HEK293 (cell line): ENCODE measurements at regions not wholly inside any gene's neighbourhood (a gene's known extent, or its start where the extent isn't known, plus 50 kb on each side); places are given as distances from the start of the nearest gene placed in this dataset.

ENCODE experiments used
- CTCF ChIA-PET: fragments of 350-600 bp; formaldehyde crosslinking; extraction: SDS; loops from one replicate; lab custom pipeline; 2021; ENCODE audit warnings: antibody characterized with exemption; lab: Yijun Ruan, JAX
- POLR2A ChIA-PET: fragments of 300-600 bp; formaldehyde crosslinking; extraction: SDS; loops from one replicate; lab custom pipeline; 2020; ENCODE audit warnings: antibody characterized with exemption, inconsistent platforms; lab: Yijun Ruan, JAX
- H3K27ac ChIP-seq: fragments of 200-500 bp; sonication (Bioruptor generic); 2 replicates; pipeline ENCODE4 v1.5.1; 2014; ENCODE audit warnings: low read depth, low read length, control low read depth, inconsistent platforms; ENCODE audit errors: extremely low read depth
- H3K36me3 ChIP-seq, 2 experiments: fragments of 200-500 bp in 1 of 2; sonication (Bioruptor generic) in 1 of 2; 1 replicate in 1 of 2; 2 replicates in 1 of 2; pipeline ENCODE4 v1.5.1; 2014 to 2017; ENCODE audit warnings: inconsistent platforms in 2 of 2, low read length in 2 of 2; ENCODE audit not compliant: control insufficient read depth in 2 of 2, insufficient read depth in 1 of 2
- H3K4me1 ChIP-seq: fragments of 200-500 bp; sonication (Bioruptor generic); 2 replicates; pipeline ENCODE4 v1.5.1; 2014; ENCODE audit warnings: mild to moderate bottlenecking, low read length, inconsistent platforms; ENCODE audit not compliant: control insufficient read depth, insufficient read depth
- H3K4me3 ChIP-seq: 2 replicates; pipeline ENCODE4 v1.5.1; 2011; ENCODE audit warnings: low read depth, mild to moderate bottlenecking, control low read depth, low read length, moderate library complexity
- H3K9me3 ChIP-seq: fragments of 200-500 bp; sonication (Bioruptor generic); 2 replicates; pipeline ENCODE4 v1.5.1; 2014; ENCODE audit warnings: low read depth, low read length, inconsistent platforms; ENCODE audit not compliant: control insufficient read depth, insufficient read depth
- BCL11A ChIP-seq: fragments of 450-650 bp; formaldehyde crosslinking; IDR thresholded peaks from 2 replicates; pipeline ENCODE4 v1.5.1; 2016; ENCODE audit warnings: low read depth, missing biosample characterization, missing genetic modification characterization
- FEZF1 ChIP-seq: fragments of 450-650 bp; formaldehyde crosslinking; IDR thresholded peaks from 2 replicates; pipeline ENCODE4 v1.5.1; 2016; ENCODE audit warnings: missing biosample characterization, missing genetic modification characterization
- HOXC10 ChIP-seq: sonication (generic); formaldehyde crosslinking; IDR thresholded peaks from 2 replicates; pipeline ENCODE4 v1.8.1; 2023; ENCODE audit warnings: mild to moderate bottlenecking, missing genetic modification reagents
- KLF7 ChIP-seq: fragments of 450-650 bp; formaldehyde crosslinking; IDR thresholded peaks from 2 replicates; pipeline ENCODE4 v1.5.1; 2016; ENCODE audit warnings: missing biosample characterization, missing genetic modification characterization, borderline replicate concordance
- KLF8 ChIP-seq: fragments of 450-650 bp; formaldehyde crosslinking; IDR thresholded peaks from 2 replicates; pipeline ENCODE4 v1.5.1; 2016; ENCODE audit warnings: missing biosample characterization, missing genetic modification characterization
- PRDM10 ChIP-seq: fragments of 450-650 bp; formaldehyde crosslinking; IDR thresholded peaks from 2 replicates; pipeline ENCODE4 v1.5.1; 2016; ENCODE audit warnings: missing biosample characterization, missing genetic modification characterization
- PRDM6 ChIP-seq: fragments of 450-650 bp; formaldehyde crosslinking; IDR thresholded peaks from 2 replicates; pipeline ENCODE4 v1.5.1; 2017; ENCODE audit warnings: missing biosample characterization, missing genetic modification characterization
- REPIN1 ChIP-seq: fragments of 450-650 bp; formaldehyde crosslinking; IDR thresholded peaks from 2 replicates; pipeline ENCODE4 v1.5.1; 2017; ENCODE audit warnings: missing biosample characterization, missing genetic modification characterization, low read depth
- REST ChIP-seq: fragments of 450-650 bp; formaldehyde crosslinking; IDR thresholded peaks from 2 replicates; pipeline ENCODE4 v1.5.1; 2016; ENCODE audit warnings: missing biosample characterization, missing genetic modification characterization
- SP2 ChIP-seq: fragments of 450-650 bp; formaldehyde crosslinking; IDR thresholded peaks from 2 replicates; pipeline ENCODE4 v1.5.1; 2016; ENCODE audit warnings: missing biosample characterization, missing genetic modification characterization
- TSHZ1 ChIP-seq: fragments of 450-650 bp; formaldehyde crosslinking; IDR thresholded peaks from 2 replicates; pipeline ENCODE4 v1.5.1; 2016; ENCODE audit warnings: missing biosample characterization, missing genetic modification characterization, borderline replicate concordance
- ZNF121 ChIP-seq: fragments of 450-650 bp; formaldehyde crosslinking; IDR thresholded peaks from 2 replicates; pipeline ENCODE4 v1.5.1; 2016; ENCODE audit warnings: missing biosample characterization, missing genetic modification characterization
- ZNF132 ChIP-seq: fragments of 450-650 bp; formaldehyde crosslinking; IDR thresholded peaks from 2 replicates; pipeline ENCODE4 v1.5.1; 2017; ENCODE audit warnings: missing biosample characterization, missing genetic modification characterization, borderline replicate concordance
- ZNF223 ChIP-seq: fragments of 450-650 bp; formaldehyde crosslinking; IDR thresholded peaks from 2 replicates; pipeline ENCODE4 v1.5.1; 2016; ENCODE audit warnings: missing biosample characterization, missing genetic modification characterization
- ZNF449 ChIP-seq: fragments of 450-650 bp; formaldehyde crosslinking; IDR thresholded peaks from 2 replicates; pipeline ENCODE4 v1.5.1; 2017; ENCODE audit warnings: missing biosample characterization, mild to moderate bottlenecking, missing genetic modification characterization, moderate library complexity
- ZNF501 ChIP-seq: fragments of 450-650 bp; formaldehyde crosslinking; IDR thresholded peaks from 2 replicates; pipeline ENCODE4 v1.5.1; 2016; ENCODE audit warnings: missing biosample characterization, missing genetic modification characterization
- ZNF510 ChIP-seq: fragments of 450-650 bp; formaldehyde crosslinking; IDR thresholded peaks from 2 replicates; pipeline ENCODE4 v1.5.1; 2018; ENCODE audit warnings: mild to moderate bottlenecking, missing genetic modification characterization, missing biosample characterization; ENCODE audit not compliant: insufficient replicate concordance
- ZNF561 ChIP-seq: fragments of 450-650 bp; IDR thresholded peaks from 2 replicates; pipeline ENCODE4 v1.5.1; 2018; ENCODE audit warnings: missing biosample characterization, missing genetic modification characterization, borderline replicate concordance
- ZNF701 ChIP-seq: fragments of 450-650 bp; formaldehyde crosslinking; IDR thresholded peaks from 2 replicates; pipeline ENCODE4 v1.5.1; 2016; ENCODE audit warnings: missing biosample characterization, missing genetic modification characterization

- TF ChIP-seq ZNF223 (tag by site-specific recombination) (no peak), PRDM10 (no peak)
- no peak overlapping the region for H3K4me3 ChIP-seq
- H3K27ac ChIP-seq: no peak overlapping the region
- no peaks in the 10 kb centered on the region for H3K4me1 ChIP-seq
- no peaks in the 10 kb centered on the region for H3K36me3 ChIP-seq
- ChIA-PET POLR2A (no interaction called here), CTCF (no interaction called here)
- no peaks in the 10 kb centered on the region for H3K9me3 ChIP-seq
Observed at GRCh38 chr10:10492420-10492819, 525.3 kb upstream of the CELF2 start.

- CTCF ChIA-PET: no interaction called here
- POLR2A ChIA-PET: no interaction called here
- no peak for TF ChIP-seq ZNF501 (tag by site-specific recombination)
- TF ChIP-seq FEZF1 (tag by site-specific recombination): no peak
- TF ChIP-seq KLF8: no peak
- no peak for TF ChIP-seq TSHZ1 (tag by site-specific recombination)
- TF ChIP-seq ZNF561: no peak
- no peak for TF ChIP-seq ZNF701
- no peak for TF ChIP-seq REPIN1 (tag by site-specific recombination)
- TF ChIP-seq HOXC10 (CRISPR knock-in tag): no peak
- no peak for TF ChIP-seq ZNF449 (tag by site-specific recombination)
- TF ChIP-seq ZNF132 (tag by site-specific recombination): no peak
- no peak for TF ChIP-seq REST (tag by site-specific recombination)
- no peak for TF ChIP-seq KLF7 (tag by site-specific recombination)
- TF ChIP-seq BCL11A: no peak
- no peak for TF ChIP-seq PRDM6 (tag by site-specific recombination)
- TF ChIP-seq ZNF510 (tag by site-specific recombination): no peak
- TF ChIP-seq SP2 (tag by site-specific recombination): no peak
- TF ChIP-seq ZNF121: no peak
Observed at GRCh38 chr10:10493833-10494232, 523.8 kb upstream of the CELF2 start.

More at GRCh38 chr10:10493833-10494232, 523.8 kb upstream of the CELF2 start:
- Histone ChIP-seq H3K36me3 (no peaks in the 10 kb centered on the region), H3K27ac (no peak overlapping the region), H3K4me3 (no peak overlapping the region), H3K4me1 (no peaks in the 10 kb centered on the region), H3K9me3 (no peaks in the 10 kb centered on the region)
